M059J (cell line): ENCODE measurements at regions not wholly inside any gene's neighbourhood (a gene's known extent, or its start where the extent isn't known, plus 50 kb on each side); places are given as distances from the start of the nearest gene placed in this dataset.
"Not testable (repeated sequence)": the region's sequence is repeated elsewhere in the genome, so short reads cannot be mapped to it uniquely, and the experiment has no call there.

Experiments used
- DNase-seq: peaks from one replicate; pipeline ENCODE4 v3.0.0-alpha.2; 2012; ENCODE audit warnings: low read depth

- no peak for DNase-seq
Observed at GRCh38 chr5:121640298-121640697, 211.4 kb upstream of the FTMT start.

GRCh38 chr5:121658221-121658620 is 193.5 kb upstream of the FTMT start:
- DNase-seq: no peak

GRCh38 chr5:121660142-121660541 is 191.5 kb upstream of the FTMT start:
- no peak for DNase-seq

- DNase-seq: not testable (repeated sequence)
Observed at GRCh38 chr5:121665542-121665941, 186.1 kb upstream of the FTMT start.

- DNase-seq: no peak
Observed at GRCh38 chr5:121667292-121667691, 184.4 kb upstream of the FTMT start.

- DNase-seq: peak; percentile 76
Observed at GRCh38 chr5:121668635-121669034, 183.0 kb upstream of the FTMT start.

- DNase-seq: no peak
Observed at GRCh38 chr5:121671624-121672023, 180.1 kb upstream of the FTMT start.

- no peak for DNase-seq
Observed at GRCh38 chr5:121675924-121676323, 175.8 kb upstream of the FTMT start.

GRCh38 chr5:121681229-121681855 is 170.3 kb upstream of the FTMT start:
- DNase-seq: peak; percentile 16

GRCh38 chr5:121688126-121688525 is 163.6 kb upstream of the FTMT start:
- DNase-seq: no peak

GRCh38 chr5:121688781-121689180 is 162.9 kb upstream of the FTMT start:
- DNase-seq: no peak

- DNase-seq: peak; percentile 29
Observed at GRCh38 chr5:121691478-121691877, 160.2 kb upstream of the FTMT start.

- no peak for DNase-seq
Observed at GRCh38 chr5:121692158-121692557, 159.5 kb upstream of the FTMT start.

GRCh38 chr5:121693864-121694263 is 157.8 kb upstream of the FTMT start:
- peak; percentile 50 for DNase-seq

- DNase-seq: peak; percentile 6
Observed at GRCh38 chr5:121695307-121695706, 156.4 kb upstream of the FTMT start.

GRCh38 chr5:121698690-121699089 is 153.0 kb upstream of the FTMT start:
- DNase-seq: no peak

- no peak for DNase-seq
Observed at GRCh38 chr5:121701731-121702130, 150.0 kb upstream of the FTMT start.

- no peak for DNase-seq
Observed at GRCh38 chr5:121702682-121703081, 149.0 kb upstream of the FTMT start.

- DNase-seq: no peak
Observed at GRCh38 chr5:121704291-121704690, 147.4 kb upstream of the FTMT start.

GRCh38 chr5:121706686-121707085 is 145.0 kb upstream of the FTMT start:
- DNase-seq: no peak

GRCh38 chr5:121707178-121707577 is 144.5 kb upstream of the FTMT start:
- no peak for DNase-seq

GRCh38 chr5:121711416-121711815 is 140.3 kb upstream of the FTMT start:
- DNase-seq: no peak

- DNase-seq: no peak
Observed at GRCh38 chr5:121719255-121719654, 132.4 kb upstream of the FTMT start.

GRCh38 chr5:121725450-121725849 is 126.2 kb upstream of the FTMT start:
- DNase-seq: no peak
